ENCODE measurements at regions not wholly inside any gene's neighbourhood (a gene's known extent, or its start where the extent isn't known, plus 50 kb on each side); places are given as distances from the start of the nearest gene placed in this dataset.

DNA sequence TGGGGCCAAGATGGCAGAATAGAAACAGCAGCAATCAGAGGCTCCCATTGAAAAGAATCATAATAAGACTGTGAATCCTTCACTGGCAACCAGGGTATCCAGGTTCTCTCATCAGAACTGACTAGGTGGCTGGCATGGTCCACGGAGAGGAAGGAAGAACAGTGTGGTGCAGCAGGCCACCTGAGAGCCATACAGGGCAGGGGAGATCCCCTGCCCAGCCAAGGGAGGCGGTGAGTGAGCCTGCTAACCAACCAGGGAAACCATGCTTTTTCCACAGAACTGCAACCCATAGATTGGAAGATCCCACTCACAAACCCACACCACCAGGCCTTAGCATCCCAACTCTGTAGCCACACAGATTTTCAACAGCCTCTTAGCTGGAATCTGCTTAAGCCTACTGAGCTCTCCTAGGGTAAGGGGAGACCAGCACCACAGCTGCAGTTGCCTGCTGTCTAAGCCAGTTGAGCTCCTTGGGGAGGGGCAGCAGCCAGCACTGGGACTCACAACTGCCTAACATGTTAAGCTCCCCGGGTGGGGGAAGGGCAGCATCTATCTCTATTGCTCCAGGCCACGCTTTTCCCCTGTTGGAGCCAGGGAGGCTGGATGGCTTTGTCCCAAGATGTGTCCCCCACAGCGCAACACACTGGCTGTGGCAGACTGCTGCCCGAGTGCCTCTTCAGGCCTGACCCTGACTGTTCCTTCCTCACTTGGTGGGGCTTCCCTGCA is 342.6 kb upstream of the CCDC196 start:
- DNase-seq (ENCODE audit: low read depth): no peak
- H3K4me3 ChIP-seq (ENCODE audit: control insufficient read depth, low read depth, low read length): no peak overlapping the region
- TF ChIP-seq, protein P1, sequence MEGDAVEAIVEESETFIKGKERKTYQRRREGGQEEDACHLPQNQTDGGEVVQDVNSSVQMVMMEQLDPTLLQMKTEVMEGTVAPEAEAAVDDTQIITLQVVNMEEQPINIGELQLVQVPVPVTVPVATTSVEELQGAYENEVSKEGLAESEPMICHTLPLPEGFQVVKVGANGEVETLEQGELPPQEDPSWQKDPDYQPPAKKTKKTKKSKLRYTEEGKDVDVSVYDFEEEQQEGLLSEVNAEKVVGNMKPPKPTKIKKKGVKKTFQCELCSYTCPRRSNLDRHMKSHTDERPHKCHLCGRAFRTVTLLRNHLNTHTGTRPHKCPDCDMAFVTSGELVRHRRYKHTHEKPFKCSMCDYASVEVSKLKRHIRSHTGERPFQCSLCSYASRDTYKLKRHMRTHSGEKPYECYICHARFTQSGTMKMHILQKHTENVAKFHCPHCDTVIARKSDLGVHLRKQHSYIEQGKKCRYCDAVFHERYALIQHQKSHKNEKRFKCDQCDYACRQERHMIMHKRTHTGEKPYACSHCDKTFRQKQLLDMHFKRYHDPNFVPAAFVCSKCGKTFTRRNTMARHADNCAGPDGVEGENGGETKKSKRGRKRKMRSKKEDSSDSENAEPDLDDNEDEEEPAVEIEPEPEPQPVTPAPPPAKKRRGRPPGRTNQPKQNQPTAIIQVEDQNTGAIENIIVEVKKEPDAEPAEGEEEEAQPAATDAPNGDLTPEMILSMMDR (IDR thresholded peaks at IDR 0.05; ENCODE audit: control insufficient read depth, insufficient read depth, low read depth, low read length, missing control alignments): no peak

DNA sequence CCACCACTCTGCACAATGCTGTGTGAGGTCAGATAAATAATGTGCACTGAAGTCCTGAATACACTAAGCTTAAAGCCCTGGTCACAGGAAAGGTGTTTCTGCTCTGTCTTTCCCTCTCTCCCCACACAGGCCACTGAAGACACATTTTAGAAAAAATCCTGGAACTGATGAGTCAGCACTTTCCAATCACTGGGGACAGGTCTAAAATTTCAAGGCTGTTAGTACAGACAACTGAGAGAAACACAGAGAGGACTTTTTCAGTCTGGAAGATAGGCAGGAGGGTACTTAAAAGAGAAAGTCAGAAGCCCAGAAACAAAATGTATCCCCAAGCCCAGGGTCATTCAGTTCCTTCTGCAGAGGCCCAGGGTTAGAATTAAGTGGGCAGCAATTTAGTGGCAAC is 333.9 kb upstream of the CCDC196 start:
- no peak for DNase-seq (ENCODE audit: low read depth)
- no peak overlapping the region for H3K4me3 ChIP-seq (ENCODE audit: control insufficient read depth, low read depth, low read length)
- TF ChIP-seq, protein P1 (IDR thresholded peaks at IDR 0.05; ENCODE audit: control insufficient read depth, insufficient read depth, low read depth, low read length, missing control alignments): no peak

DNA sequence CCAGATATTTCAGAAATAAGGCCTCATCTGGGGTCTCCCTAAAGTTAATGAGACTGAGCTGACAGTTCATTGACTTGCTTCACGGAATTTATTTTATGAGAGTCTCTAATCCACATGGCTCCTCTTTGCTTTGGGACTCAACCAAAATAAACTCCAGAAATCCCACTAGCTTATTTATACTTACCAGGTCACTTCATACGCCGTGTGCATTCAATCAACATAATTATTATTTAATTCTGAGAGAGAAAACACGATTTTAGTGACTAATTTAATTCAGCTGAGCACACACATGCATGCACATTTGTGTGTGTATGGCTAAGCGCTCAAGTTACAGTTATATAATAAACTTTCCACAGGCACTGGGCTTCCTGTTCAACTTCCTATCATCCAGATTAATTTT is 333.4 kb upstream of the CCDC196 start:
- DNase-seq (ENCODE audit: low read depth): no peak
- no peak overlapping the region for H3K4me3 ChIP-seq (ENCODE audit: control insufficient read depth, low read depth, low read length)

DNA sequence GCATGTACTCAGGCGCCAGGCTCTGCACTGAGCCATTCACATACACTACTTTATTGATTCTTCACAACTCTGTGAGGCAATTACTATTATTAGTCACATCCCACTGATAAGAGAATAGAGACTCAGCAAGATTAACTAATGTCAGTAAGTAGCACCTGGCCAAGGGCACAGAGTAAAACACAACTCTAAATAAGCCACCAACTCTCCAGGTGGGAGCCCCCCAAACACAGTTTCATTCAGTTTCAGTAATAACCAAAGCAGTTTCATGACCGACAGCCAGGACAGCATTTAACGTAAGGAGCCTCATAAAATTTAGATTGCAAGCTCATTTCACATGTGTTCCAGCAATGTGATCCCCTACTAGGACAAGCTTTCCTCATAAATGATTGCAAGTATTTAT is 323.1 kb upstream of the CCDC196 start:
- TF ChIP-seq, protein P1 (IDR thresholded peaks at IDR 0.05; ENCODE audit: control insufficient read depth, insufficient read depth, low read depth, low read length, missing control alignments): no peak

More for the DNA sequence above, 333.4 kb upstream of the CCDC196 start:
- TF ChIP-seq, protein P1 (IDR thresholded peaks at IDR 0.05; ENCODE audit: control insufficient read depth, insufficient read depth, low read depth, low read length, missing control alignments): no peak

DNA sequence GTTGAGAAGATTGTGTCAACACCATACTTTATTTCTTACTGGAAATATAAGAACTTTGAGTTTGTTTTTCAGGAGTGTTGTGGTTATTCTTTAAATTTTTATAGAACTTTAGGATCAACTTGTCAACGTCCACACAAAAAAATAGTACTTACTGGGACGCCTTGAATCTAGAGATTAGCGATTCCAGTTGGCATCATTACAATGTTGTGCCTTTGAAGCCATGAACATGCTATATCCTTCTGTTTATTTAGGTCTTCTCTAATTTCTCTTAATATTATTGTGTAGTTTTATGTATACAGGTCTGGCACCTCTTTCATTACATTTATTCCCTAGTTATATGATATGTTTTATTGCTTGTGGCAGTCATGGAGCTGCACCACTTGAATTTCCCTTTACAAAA is 320.8 kb upstream of the CCDC196 start:
- TF ChIP-seq, protein P1 (IDR thresholded peaks at IDR 0.05; ENCODE audit: control insufficient read depth, insufficient read depth, low read depth, low read length, missing control alignments): no peak
- no peak overlapping the region for H3K4me3 ChIP-seq (ENCODE audit: control insufficient read depth, low read depth, low read length)
- no peak for DNase-seq (ENCODE audit: low read depth)

More for the DNA sequence above, 323.1 kb upstream of the CCDC196 start:
- H3K4me3 ChIP-seq (ENCODE audit: control insufficient read depth, low read depth, low read length): no peak overlapping the region
- DNase-seq (ENCODE audit: low read depth): no peak

DNA sequence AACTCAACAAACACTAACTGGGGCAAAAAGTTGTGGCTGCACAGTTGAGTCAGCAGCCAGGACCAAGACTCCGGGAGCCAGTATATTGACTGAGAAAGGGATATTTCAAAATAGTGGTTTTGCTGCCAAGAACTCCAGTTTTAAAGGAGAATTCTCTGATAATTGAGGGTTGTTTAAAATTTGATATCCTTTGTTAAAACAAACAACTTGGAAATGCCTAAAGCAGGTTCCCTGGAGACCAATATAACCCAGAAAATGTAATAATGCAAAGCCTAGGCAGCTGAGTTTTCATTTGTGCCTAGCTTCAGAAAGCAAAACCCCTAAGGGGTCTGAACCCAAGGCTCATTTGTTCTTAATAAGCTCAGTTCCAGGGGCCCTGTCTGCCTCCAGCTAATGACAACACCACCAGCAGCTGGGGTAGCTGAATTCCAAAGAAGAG is 311.7 kb upstream of the CCDC196 start:
- no peak for DNase-seq (ENCODE audit: low read depth)
- H3K4me3 ChIP-seq (ENCODE audit: control insufficient read depth, low read depth, low read length): no peak overlapping the region
- TF ChIP-seq, protein P1 (IDR thresholded peaks at IDR 0.05; ENCODE audit: control insufficient read depth, insufficient read depth, low read depth, low read length, missing control alignments): no peak

Data from AG09309 (cell line).